ENCODE measurements at regions not wholly inside any gene's neighbourhood (a gene's known extent, or its start where the extent isn't known, plus 50 kb on each side); places are given as distances from the start of the nearest gene placed in this dataset.

DNA sequence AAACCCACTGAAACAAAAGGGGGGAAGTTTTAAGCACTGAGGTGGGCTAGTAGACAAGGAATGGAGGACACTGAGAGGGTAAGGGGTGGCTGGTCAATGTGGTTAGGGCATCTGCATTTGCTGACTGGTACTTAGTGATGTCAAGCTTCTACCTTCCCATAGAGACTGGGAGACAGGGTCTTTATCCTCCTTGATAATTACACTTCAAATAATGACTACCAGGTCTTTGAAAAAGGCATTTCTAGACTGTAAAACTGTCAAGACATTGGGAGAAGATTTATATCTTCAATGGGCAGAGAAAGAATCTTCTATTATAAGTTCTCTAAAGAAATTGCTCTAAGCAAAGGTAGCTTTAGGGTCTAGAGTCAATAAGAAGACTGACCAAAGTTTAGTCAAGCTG is 1490.8 kb upstream of the PCDH20 start (continued):
- TF ChIP-seq, protein P1, sequence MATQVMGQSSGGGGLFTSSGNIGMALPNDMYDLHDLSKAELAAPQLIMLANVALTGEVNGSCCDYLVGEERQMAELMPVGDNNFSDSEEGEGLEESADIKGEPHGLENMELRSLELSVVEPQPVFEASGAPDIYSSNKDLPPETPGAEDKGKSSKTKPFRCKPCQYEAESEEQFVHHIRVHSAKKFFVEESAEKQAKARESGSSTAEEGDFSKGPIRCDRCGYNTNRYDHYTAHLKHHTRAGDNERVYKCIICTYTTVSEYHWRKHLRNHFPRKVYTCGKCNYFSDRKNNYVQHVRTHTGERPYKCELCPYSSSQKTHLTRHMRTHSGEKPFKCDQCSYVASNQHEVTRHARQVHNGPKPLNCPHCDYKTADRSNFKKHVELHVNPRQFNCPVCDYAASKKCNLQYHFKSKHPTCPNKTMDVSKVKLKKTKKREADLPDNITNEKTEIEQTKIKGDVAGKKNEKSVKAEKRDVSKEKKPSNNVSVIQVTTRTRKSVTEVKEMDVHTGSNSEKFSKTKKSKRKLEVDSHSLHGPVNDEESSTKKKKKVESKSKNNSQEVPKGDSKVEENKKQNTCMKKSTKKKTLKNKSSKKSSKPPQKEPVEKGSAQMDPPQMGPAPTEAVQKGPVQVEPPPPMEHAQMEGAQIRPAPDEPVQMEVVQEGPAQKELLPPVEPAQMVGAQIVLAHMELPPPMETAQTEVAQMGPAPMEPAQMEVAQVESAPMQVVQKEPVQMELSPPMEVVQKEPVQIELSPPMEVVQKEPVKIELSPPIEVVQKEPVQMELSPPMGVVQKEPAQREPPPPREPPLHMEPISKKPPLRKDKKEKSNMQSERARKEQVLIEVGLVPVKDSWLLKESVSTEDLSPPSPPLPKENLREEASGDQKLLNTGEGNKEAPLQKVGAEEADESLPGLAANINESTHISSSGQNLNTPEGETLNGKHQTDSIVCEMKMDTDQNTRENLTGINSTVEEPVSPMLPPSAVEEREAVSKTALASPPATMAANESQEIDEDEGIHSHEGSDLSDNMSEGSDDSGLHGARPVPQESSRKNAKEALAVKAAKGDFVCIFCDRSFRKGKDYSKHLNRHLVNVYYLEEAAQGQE (IDR thresholded peaks at IDR 0.05; ENCODE audit: unreplicated experiment), result no peak
- TF ChIP-seq POLR2AphosphoS5 (IDR thresholded peaks at IDR 0.05; ENCODE audit: low read depth), result no peak
- TF ChIP-seq ZNF114 (CRISPR knock-in tag; IDR thresholded peaks at IDR 0.05), result no peak

DNA sequence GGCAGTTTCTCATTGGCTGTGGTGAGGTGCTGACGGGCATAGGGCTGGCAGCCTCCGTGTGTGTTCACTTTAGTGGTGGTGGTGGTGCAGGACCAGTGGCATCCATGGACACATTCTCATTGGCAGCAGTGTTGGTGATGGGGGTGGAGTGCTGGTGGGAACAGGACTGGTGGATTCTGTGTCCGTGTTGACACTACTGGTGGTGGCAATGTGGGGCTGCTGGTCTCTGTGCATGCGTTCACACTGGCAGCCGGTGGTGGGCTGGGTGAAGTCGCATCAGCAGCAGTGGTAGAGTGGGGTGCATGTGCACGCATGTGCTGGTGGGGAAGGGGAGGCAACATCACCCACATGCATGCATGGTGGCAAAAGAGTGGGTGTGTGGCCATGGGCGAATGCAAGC is 1471.4 kb upstream of the PCDH20 start:
- H3K4me2 ChIP-seq, result no peak overlapping the region
- no peaks in the 10 kb centered on the region for H3K79me2 ChIP-seq (replicated peaks; ENCODE audit: insufficient read depth)
- no peaks in the 10 kb centered on the region for H3K36me3 ChIP-seq (ENCODE audit: insufficient read depth)
- Mint-ChIP-seq H3K4me1 (no peaks in the 10 kb centered on the region), H3K27me3 (ENCODE audit: insufficient read depth, low read depth, poor library complexity) (peaks cover 5% of the 10 kb centered on the region), H3K27ac (no peak overlapping the region), H3K4me3 (no peak overlapping the region), H3K36me3 (ENCODE audit: low read depth) (no peaks in the 10 kb centered on the region), H3K9me3 (no peaks in the 10 kb centered on the region)
- ATAC-seq, result no peak
- H3K4me3 ChIP-seq, result no peak overlapping the region
- no peaks in the 10 kb centered on the region for H3K4me1 ChIP-seq (ENCODE audit: insufficient read depth)
- no peak overlapping the region for H3K27ac ChIP-seq (ENCODE audit: low read depth)
- no peak for DNase-seq (ENCODE audit: low spot score)
- H4K20me1 ChIP-seq (replicated peaks; ENCODE audit: insufficient read depth), result no peaks in the 10 kb centered on the region
- H3F3A ChIP-seq (replicated peaks; ENCODE audit: low read depth), result no peaks in the 10 kb centered on the region
- peaks cover 6% of the 10 kb centered on the region; the same call in 1 of the 2 replicates for H3K9me2 ChIP-seq (ENCODE audit: insufficient read depth)
- TF ChIP-seq, protein P2, sequence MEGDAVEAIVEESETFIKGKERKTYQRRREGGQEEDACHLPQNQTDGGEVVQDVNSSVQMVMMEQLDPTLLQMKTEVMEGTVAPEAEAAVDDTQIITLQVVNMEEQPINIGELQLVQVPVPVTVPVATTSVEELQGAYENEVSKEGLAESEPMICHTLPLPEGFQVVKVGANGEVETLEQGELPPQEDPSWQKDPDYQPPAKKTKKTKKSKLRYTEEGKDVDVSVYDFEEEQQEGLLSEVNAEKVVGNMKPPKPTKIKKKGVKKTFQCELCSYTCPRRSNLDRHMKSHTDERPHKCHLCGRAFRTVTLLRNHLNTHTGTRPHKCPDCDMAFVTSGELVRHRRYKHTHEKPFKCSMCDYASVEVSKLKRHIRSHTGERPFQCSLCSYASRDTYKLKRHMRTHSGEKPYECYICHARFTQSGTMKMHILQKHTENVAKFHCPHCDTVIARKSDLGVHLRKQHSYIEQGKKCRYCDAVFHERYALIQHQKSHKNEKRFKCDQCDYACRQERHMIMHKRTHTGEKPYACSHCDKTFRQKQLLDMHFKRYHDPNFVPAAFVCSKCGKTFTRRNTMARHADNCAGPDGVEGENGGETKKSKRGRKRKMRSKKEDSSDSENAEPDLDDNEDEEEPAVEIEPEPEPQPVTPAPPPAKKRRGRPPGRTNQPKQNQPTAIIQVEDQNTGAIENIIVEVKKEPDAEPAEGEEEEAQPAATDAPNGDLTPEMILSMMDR (conservative IDR thresholded peaks at IDR 0.05; ENCODE audit: low read depth in 2 of 2), result no peak
- no peaks in the 10 kb centered on the region for H3K27me3 ChIP-seq (ENCODE audit: insufficient read depth)
- no peak overlapping the region for H2AFZ ChIP-seq

DNA sequence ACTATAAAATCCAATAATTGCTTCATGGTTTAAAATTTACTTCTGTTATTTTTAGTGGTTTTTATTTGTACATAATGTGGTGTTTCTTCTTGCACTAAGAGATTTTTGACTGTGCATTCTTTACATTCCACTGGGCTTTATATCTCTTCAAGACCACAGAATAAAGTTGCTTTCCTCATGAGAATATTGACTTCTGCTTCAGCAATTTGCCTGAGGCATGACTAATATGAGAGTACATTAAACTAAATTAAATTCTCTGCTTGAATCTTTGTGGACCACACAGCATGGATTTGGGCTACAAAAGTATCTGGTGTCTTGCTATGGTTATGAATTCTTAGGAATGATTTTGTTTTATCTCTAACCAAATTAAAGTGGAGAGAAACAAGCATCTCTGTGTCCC is 1463.4 kb upstream of the PCDH20 start:
- Histone ChIP-seq H2AFZ (no peak overlapping the region), H4K20me1 (replicated peaks; ENCODE audit: insufficient read depth) (no peaks in the 10 kb centered on the region), H3K4me3 (no peak overlapping the region), H3K27ac (ENCODE audit: low read depth) (no peak overlapping the region), H3K27me3 (ENCODE audit: insufficient read depth) (no peaks in the 10 kb centered on the region), H3K79me2 (replicated peaks; ENCODE audit: insufficient read depth) (no peaks in the 10 kb centered on the region), H3K9me2 (ENCODE audit: insufficient read depth) (peaks cover 6% of the 10 kb centered on the region), H3K4me2 (no peak overlapping the region), H3K4me1 (ENCODE audit: insufficient read depth) (no peaks in the 10 kb centered on the region), H3F3A (replicated peaks; ENCODE audit: low read depth) (no peaks in the 10 kb centered on the region), H3K36me3 (ENCODE audit: insufficient read depth) (no peaks in the 10 kb centered on the region)
- Mint-ChIP-seq H3K4me1 (no peaks in the 10 kb centered on the region), H3K27me3 (ENCODE audit: insufficient read depth, low read depth, poor library complexity) (no peaks in the 10 kb centered on the region), H3K4me3 (no peak overlapping the region), H3K9me3 (peaks cover 11% of the 10 kb centered on the region), H3K36me3 (ENCODE audit: low read depth) (peaks cover 3% of the 10 kb centered on the region; the same call in 2 of the 3 replicates), H3K27ac (no peak overlapping the region)
- no peak for ATAC-seq
- DNase-seq (ENCODE audit: low spot score), result no peak
- TF ChIP-seq NANOG (IDR thresholded peaks at IDR 0.05; ENCODE audit: borderline replicate concordance), result no peak
- TF ChIP-seq, protein P3, sequence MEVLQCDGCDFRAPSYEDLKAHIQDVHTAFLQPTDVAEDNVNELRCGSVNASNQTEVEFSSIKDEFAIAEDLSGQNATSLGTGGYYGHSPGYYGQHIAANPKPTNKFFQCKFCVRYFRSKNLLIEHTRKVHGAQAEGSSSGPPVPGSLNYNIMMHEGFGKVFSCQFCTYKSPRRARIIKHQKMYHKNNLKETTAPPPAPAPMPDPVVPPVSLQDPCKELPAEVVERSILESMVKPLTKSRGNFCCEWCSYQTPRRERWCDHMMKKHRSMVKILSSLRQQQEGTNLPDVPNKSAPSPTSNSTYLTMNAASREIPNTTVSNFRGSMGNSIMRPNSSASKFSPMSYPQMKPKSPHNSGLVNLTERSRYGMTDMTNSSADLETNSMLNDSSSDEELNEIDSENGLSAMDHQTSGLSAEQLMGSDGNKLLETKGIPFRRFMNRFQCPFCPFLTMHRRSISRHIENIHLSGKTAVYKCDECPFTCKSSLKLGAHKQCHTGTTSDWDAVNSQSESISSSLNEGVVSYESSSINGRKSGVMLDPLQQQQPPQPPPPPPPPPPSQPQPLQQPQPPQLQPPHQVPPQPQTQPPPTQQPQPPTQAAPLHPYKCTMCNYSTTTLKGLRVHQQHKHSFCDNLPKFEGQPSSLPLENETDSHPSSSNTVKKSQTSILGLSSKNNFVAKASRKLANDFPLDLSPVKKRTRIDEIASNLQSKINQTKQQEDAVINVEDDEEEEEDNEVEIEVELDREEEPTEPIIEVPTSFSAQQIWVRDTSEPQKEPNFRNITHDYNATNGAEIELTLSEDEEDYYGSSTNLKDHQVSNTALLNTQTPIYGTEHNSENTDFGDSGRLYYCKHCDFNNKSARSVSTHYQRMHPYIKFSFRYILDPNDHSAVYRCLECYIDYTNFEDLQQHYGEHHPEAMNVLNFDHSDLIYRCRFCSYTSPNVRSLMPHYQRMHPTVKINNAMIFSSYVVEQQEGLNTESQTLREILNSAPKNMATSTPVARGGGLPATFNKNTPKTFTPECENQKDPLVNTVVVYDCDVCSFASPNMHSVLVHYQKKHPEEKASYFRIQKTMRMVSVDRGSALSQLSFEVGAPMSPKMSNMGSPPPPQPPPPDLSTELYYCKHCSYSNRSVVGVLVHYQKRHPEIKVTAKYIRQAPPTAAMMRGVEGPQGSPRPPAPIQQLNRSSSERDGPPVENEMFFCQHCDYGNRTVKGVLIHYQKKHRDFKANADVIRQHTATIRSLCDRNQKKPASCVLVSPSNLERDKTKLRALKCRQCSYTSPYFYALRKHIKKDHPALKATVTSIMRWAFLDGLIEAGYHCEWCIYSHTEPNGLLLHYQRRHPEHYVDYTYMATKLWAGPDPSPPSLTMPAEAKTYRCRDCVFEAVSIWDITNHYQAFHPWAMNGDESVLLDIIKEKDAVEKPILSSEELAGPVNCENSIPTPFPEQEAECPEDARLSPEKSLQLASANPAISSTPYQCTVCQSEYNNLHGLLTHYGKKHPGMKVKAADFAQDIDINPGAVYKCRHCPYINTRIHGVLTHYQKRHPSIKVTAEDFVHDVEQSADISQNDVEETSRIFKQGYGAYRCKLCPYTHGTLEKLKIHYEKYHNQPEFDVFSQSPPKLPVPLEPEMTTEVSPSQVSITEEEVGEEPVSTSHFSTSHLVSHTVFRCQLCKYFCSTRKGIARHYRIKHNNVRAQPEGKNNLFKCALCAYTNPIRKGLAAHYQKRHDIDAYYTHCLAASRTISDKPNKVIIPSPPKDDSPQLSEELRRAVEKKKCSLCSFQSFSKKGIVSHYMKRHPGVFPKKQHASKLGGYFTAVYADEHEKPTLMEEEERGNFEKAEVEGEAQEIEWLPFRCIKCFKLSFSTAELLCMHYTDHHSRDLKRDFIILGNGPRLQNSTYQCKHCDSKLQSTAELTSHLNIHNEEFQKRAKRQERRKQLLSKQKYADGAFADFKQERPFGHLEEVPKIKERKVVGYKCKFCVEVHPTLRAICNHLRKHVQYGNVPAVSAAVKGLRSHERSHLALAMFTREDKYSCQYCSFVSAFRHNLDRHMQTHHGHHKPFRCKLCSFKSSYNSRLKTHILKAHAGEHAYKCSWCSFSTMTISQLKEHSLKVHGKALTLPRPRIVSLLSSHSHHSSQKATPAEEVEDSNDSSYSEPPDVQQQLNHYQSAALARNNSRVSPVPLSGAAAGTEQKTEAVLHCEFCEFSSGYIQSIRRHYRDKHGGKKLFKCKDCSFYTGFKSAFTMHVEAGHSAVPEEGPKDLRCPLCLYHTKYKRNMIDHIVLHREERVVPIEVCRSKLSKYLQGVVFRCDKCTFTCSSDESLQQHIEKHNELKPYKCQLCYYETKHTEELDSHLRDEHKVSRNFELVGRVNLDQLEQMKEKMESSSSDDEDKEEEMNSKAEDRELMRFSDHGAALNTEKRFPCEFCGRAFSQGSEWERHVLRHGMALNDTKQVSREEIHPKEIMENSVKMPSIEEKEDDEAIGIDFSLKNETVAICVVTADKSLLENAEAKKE (CRISPR knock-in tag; IDR thresholded peaks at IDR 0.05), result no peak

Data from GM23338 (cell line).